ENCODE measurements at regions not wholly inside any gene's neighbourhood (a gene's known extent, or its start where the extent isn't known, plus 50 kb on each side); places are given as distances from the start of the nearest gene placed in this dataset.

- TF ChIP-seq CTCF (optimal IDR thresholded peaks at IDR 0.05 in 1 of 3, IDR thresholded peaks at IDR 0.05 in 1 of 3, conservative IDR thresholded peaks at IDR 0.05 in 1 of 3; ENCODE audit: extremely low read depth in 1 of 3, insufficient read depth in 2 of 3, low read length in 3 of 3) (no peak), EZH2 (IDR thresholded peaks at IDR 0.05; ENCODE audit: low read length) (no peak)
Observed at GRCh38 chr3:159649951-159650350, 338.7 kb upstream of the IL12A start.
